DND-41 (cell line): ENCODE measurements at regions not wholly inside any gene's neighbourhood (a gene's known extent, or its start where the extent isn't known, plus 50 kb on each side); places are given as distances from the start of the nearest gene placed in this dataset.

Source experiments
- CTCF ChIP-seq: IDR thresholded peaks from 2 replicates; pipeline ENCODE4 v1.5.1; 2012; ENCODE audit warnings: borderline replicate concordance, low read length, moderate library complexity, mild to moderate bottlenecking; ENCODE audit not compliant: poor library complexity, severe bottlenecking; ENCODE audit errors: extremely low read depth
- EZH2 ChIP-seq: IDR thresholded peaks from 3 replicates; pipeline ENCODE4 v1.6.1; 2012; ENCODE audit warnings: borderline replicate concordance, low read depth, mild to moderate bottlenecking, moderate library complexity, low read length, inconsistent platforms; ENCODE audit not compliant: severe bottlenecking

- TF ChIP-seq CTCF (no peak), EZH2 (no peak)
Observed at GRCh38 chr10:121024905-121025584, 173.9 kb downstream of the WDR11 start.
